ENCODE measurements at regions not wholly inside any gene's neighbourhood (a gene's known extent, or its start where the extent isn't known, plus 50 kb on each side); places are given as distances from the start of the nearest gene placed in this dataset.

GRCh38 chr12:129966146-129966995, 62.5 kb upstream of the TMEM132D start:
- TF ChIP-seq MAX (IDR thresholded peaks at IDR 0.05; ENCODE audit: low read depth, low read length) (no peak), POLR2A (IDR thresholded peaks at IDR 0.05; ENCODE audit: extremely low read depth, insufficient read length) (no peak), MYC (IDR thresholded peaks at IDR 0.05; ENCODE audit: low read depth, low read length) (no peak), CTCF (IDR thresholded peaks at IDR 0.05; ENCODE audit: low read depth, low read length) (no peak)
- DNase-seq (ENCODE audit: low read depth): no peak
- no peak overlapping the region for H3K4me3 ChIP-seq (ENCODE audit: low read depth, low read length)

GRCh38 chr12:129971721-129972120, 67.9 kb upstream of the TMEM132D start:
- TF ChIP-seq POLR2A (IDR thresholded peaks at IDR 0.05; ENCODE audit: extremely low read depth, insufficient read length) (no peak), MAX (IDR thresholded peaks at IDR 0.05; ENCODE audit: low read depth, low read length) (no peak), CTCF (IDR thresholded peaks at IDR 0.05; ENCODE audit: low read depth, low read length) (no peak), MYC (IDR thresholded peaks at IDR 0.05; ENCODE audit: low read depth, low read length) (no peak)
- no peak for DNase-seq (ENCODE audit: low read depth)
- no peak overlapping the region for H3K4me3 ChIP-seq (ENCODE audit: low read depth, low read length)

- TF ChIP-seq MAX (IDR thresholded peaks at IDR 0.05; ENCODE audit: low read depth, low read length) (no peak), MYC (IDR thresholded peaks at IDR 0.05; ENCODE audit: low read depth, low read length) (no peak), CTCF (IDR thresholded peaks at IDR 0.05; ENCODE audit: low read depth, low read length) (no peak), POLR2A (IDR thresholded peaks at IDR 0.05; ENCODE audit: extremely low read depth, insufficient read length) (no peak)
- no peak overlapping the region for H3K4me3 ChIP-seq (ENCODE audit: low read depth, low read length)
- no peak for DNase-seq (ENCODE audit: low read depth)
These were observed 69.6 kb upstream of the TMEM132D start for GRCh38 chr12:129973236-129973961.

GRCh38 chr12:129984106-129984505, 80.3 kb upstream of the TMEM132D start:
- TF ChIP-seq MYC (IDR thresholded peaks at IDR 0.05; ENCODE audit: low read depth, low read length) (no peak), POLR2A (IDR thresholded peaks at IDR 0.05; ENCODE audit: extremely low read depth, insufficient read length) (no peak), CTCF (IDR thresholded peaks at IDR 0.05; ENCODE audit: low read depth, low read length) (no peak), MAX (IDR thresholded peaks at IDR 0.05; ENCODE audit: low read depth, low read length) (no peak)
- DNase-seq (ENCODE audit: low read depth): no peak
- H3K4me3 ChIP-seq (ENCODE audit: low read depth, low read length): no peak overlapping the region

- no peak for DNase-seq (ENCODE audit: low read depth)
- H3K4me3 ChIP-seq (ENCODE audit: low read depth, low read length): no peak overlapping the region
- TF ChIP-seq MYC (IDR thresholded peaks at IDR 0.05; ENCODE audit: low read depth, low read length): no peak
- TF ChIP-seq CTCF (IDR thresholded peaks at IDR 0.05; ENCODE audit: low read depth, low read length): no peak
- TF ChIP-seq MAX (IDR thresholded peaks at IDR 0.05; ENCODE audit: low read depth, low read length): no peak
- TF ChIP-seq POLR2A (IDR thresholded peaks at IDR 0.05; ENCODE audit: extremely low read depth, insufficient read length): no peak
These were observed 84.0 kb upstream of the TMEM132D start for GRCh38 chr12:129987841-129988240.
